CD4-positive, alpha-beta T cell treated with Interleukin-4 for 4 hours (primary cell): ENCODE measurements at regions not wholly inside any gene's neighbourhood (a gene's known extent, or its start where the extent isn't known, plus 50 kb on each side); places are given as distances from the start of the nearest gene placed in this dataset.
"Not testable (repeated sequence)": the region's sequence is repeated elsewhere in the genome, so short reads cannot be mapped to it uniquely, and the experiment has no call there.

Source experiments
- DNase-seq: peaks from one replicate; pipeline ENCODE4 v3.0.0-alpha.2; 2020

DNA sequence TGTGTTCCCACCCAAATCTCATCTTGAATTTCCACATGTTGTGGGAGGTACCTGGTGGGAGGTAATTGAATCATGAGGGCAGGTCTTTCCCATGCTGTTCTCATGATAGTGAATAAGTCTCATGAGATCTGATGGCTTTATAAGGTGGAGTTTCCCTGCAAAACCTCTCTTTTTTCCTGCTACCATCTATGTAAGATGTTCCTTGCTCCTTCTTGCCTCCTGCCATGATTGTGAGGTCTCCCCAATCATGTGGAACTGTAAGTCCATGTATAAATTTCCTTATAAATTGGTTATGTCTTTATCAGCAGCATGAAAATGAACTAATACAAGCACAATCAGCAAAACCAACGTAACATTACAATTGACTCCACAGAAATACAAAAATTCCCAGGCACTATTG is 814.8 kb upstream of the CITED2 start:
- not testable (repeated sequence) for DNase-seq

DNA sequence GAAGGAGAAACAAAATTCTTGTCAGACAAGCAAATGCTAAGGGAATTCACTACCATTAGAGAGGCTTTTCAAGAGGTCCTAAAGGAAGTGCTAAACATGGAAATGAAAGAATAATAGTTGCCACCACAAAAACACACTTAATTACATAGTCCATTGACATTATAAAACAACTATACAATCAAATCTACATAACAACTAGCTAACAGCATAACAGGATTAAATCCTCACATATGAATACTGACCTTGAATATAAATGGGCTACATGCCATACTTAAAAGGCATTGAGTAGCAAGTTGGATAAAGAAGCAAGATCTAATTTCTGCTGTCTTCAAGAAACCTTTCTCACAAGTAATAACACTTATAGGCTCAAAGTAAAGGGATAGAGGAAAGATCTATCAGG is 811.5 kb upstream of the CITED2 start:
- no peak for DNase-seq

DNA sequence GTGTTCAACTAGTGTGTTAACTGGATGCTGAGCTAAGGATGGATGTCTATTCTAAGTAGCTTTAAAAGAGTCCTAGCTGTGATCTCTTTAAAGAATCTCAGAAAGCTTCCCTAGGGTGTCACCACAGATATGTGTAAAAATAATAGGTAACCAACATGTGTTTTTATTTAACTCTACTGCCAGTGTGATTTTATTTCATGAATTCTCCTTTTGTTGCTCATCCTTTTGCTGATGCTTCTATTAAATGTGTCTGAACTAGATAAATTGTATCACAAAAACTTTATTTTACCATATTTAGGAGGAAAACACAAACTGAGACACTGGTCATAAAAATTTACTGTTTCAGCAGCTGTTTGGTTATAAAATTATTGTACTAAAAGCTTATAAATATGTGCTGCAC is 809.4 kb upstream of the CITED2 start:
- DNase-seq: no peak

DNA sequence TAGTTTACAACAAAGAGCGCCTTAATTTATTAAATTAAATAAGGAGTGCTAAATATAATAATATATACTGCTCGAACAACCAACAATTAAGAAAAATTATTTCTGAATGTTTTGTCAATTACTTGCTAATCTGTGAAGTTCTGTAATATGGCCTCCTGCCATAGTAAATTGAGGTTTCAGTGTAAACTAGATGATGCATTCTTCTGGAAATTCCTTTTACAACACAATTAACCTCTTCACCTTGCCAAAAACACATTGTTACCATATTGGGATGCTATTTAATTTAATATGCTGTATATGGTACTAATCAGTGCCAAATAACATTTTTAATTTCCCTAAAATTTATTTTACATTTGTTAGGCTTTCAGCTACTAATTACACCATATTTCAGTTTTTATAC is 808.4 kb upstream of the CITED2 start:
- no peak for DNase-seq

DNA sequence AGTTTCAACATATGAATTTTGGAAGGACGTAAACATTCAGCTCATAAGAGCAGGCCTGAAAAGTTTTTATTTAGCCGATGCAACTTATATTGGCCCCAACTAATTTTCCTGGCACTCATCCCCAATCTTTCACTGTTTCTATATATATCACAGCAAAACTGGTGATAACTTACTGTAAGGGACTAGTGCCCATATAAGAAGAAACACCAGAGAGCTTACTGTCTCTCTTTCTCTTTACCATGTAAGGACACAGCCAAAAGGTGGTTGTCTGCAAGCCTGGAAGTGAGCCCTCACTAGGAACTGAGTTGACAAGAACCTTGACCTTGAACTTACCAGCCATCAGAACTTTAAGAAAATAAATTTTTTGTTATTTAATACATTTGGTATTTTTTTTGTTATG is 807.4 kb upstream of the CITED2 start:
- no peak for DNase-seq

DNA sequence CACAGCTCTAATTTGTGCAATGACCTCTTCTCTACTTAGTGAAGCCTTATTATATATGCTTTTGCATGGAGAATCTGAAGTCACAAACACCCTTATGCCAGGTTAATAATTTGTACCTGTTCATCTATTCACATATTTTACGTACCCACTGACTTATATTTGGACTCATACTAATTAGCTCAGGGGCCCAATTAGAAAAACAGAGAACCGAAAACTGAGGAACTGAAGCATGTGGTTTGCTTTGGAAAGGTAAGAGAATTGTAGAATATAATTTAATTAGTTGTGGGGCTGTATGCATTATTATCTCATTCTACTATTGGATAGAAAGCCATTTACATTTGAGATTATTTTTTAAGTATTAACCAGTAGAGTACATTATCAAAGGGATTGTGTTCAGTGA is 805.9 kb upstream of the CITED2 start:
- no peak for DNase-seq

DNA sequence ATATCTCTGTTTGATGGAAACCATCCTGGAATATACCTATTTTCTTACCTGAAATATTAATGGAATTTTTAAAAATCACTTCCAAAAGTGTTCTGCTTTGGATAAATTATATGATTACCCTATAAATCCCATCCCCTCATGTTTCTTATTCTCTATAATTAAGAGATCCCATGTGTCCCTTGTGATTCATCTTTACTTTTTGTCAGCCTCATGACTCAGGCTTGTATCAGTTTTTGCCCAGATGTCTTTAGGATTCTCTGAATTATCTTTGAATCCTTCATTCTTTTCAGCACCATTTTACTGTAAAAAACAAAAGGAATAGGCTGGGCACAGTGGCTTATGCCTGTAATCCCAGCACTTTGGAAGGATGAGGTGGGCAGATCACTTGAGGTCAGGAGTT is 804.5 kb upstream of the CITED2 start:
- no peak for DNase-seq

DNA sequence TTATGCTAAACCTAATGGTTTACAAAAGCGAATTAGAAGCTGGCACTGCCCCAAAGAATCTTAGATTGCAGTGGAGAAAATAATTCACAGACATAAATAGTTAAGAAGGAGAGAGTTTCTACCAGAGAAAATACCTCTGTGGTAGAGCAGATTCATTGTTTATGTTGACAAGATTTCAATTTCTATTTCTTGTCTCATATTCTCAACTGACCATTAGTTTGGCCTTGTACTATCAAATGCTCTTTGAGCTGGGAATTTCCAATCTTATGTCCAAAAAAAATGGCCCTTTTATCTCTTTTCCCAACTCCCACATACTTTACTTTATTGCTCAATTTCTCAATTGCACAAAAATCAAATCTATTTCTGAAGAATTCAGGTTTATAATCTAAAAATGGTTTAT is 804.1 kb upstream of the CITED2 start:
- no peak for DNase-seq

DNA sequence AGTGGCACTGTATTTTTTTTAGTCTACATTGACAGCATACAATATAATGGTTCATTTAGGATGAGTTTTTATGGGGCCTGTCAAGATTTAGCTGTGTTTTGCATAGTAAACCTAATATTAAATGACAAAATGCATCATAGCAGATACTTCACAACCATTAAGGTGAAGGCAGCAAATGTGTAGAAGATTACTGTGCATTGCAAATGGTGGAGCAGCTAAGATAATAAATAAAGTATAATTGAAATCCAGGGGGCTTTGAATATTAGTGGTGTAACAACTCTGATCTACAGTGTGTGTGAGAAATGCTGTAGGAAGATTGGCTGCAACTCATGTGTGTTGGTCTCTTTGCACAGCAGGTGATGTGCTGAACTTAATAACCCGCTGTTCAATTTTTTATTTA is 801.9 kb upstream of the CITED2 start:
- DNase-seq: no peak

DNA sequence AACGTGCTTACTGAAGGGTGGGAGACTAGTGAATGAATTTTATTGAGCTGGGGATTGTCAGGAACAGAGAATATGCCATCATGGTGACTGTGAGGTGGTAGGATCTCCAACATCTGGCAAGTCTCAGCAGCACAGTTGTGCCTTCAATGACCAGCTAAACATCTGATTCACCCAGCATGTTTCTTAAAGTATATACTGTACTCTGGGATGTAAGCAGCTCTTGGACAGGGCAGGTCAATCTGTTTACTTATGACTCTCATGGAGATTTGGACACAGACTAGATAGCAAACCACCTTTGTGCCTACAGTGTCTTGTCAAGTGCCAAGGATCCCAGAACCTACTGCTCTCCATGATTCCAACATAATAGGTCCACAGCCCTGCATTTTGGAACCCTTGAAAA is 801.0 kb upstream of the CITED2 start:
- no peak for DNase-seq

DNA sequence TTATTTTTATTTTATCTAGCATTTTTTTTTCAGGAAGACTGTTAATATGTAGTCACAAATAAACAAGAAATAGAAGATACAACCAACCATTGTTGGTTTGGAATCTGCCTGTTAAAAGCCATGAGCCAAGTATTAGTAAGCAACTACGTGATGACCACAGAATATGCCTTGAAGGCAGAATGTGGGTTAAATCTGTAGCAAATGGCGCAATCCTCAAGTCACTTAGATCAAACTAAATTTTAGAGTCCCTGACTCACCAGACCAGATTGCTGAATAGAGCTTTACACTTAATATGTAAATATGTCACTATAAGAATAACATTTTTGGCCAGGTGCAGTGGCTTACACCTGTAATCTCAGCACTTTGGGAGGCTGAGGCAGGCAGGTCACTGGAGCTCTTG is 800.1 kb upstream of the CITED2 start:
- DNase-seq: no peak

DNA sequence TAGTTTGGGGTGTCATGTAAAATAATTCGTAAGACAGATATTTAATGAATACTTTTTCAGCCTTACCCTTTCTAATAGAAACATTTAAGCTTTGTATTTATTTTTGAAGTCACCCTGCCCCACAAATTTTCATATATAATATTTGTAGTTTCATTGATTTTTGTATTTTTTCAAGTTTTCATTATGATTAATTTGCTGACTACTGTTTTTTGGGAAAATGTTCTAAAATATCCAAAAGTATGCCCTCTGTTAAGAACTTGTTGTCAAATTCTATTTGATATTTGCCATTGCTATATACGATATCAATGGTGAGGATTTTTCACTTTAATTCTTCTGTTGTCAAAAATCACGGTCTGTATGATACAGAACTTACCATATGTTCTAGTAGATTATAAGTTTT is 793.9 kb upstream of the CITED2 start:
- no peak for DNase-seq

DNA sequence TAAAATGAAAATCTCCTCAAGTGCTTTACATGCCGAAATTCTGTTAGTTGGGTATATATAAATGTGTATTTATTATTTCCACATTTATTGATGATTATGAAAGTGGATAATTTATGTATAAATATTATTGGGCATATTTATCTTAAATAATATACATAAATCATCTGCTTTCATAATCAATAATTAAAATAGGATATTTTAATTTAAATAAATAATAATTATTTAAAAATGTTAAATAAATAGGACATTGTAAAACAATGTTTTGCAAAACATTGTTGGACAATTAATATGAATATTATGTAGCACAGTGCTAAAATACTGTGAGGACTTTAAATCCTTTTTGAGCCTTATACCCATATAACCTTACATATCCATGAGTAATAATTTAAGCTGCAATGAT is 786.5 kb upstream of the CITED2 start:
- no peak for DNase-seq

DNA sequence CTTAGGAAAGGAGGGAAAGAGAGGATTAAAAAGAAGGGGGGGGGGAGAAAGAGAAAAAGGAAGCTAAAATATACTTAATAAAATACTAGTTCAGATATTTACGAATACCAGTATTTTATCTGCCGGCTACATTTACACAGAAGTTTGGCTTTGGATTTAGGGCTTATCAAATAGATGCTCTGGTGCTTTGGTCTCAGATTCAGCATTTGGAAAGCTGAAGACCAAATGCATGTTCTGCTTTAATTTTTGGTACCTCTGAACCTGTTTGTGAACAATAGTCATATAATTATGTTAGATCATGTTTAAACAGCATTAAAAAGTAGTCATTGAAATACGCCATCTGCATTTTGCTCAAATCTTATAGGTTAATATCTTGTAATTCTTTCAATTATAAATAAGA is 786.0 kb upstream of the CITED2 start:
- DNase-seq: no peak

DNA sequence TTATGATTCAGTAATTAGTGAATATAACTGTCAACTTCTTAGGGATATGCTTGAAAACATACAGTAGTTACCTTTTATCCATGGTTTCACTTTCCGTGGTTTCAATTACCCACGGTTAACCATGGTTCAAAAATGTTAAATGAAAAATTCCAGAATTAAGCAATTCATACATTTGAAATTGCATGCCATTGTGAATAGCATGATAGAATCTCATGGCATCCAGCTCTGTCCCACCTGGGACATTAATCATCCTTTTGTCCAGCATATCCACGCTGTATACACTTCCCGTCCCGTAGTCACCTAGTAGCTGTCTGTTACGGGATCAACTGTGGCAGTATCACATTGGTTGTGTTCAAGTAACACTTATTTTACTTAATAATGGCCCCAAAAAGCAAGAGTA is 781.7 kb upstream of the CITED2 start:
- DNase-seq: no peak

DNA sequence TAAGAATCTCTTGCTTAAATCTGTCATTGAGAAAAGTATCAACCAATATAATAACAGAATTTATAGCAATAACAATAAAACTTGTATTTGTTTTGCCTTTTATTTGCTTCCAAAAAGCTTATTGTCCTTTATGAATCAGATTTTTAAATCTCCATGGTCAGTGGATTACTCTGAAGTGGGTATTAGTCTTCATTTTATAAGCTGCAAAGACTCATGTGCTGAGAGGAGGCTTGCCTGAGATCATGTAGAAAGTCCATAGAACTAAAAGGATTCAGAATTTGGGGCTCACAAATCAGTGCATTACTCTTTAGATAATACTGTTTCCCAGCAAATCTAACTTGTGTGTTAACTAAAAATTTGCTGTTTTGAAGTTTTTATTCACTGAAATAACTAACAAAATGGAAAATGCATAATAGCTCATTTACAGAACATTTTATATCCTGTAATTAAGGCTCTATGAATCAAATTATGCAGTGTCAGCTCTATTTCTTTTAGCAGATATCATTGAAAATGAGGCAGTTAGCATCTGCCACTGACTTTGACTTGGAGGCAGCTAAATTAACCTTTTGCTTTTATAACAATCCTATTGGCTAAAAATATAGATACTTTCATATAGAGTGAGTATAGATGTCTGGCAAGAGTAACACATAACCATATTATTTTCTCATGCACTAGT is 781.1 kb upstream of the CITED2 start:
- DNase-seq: no peak

DNA sequence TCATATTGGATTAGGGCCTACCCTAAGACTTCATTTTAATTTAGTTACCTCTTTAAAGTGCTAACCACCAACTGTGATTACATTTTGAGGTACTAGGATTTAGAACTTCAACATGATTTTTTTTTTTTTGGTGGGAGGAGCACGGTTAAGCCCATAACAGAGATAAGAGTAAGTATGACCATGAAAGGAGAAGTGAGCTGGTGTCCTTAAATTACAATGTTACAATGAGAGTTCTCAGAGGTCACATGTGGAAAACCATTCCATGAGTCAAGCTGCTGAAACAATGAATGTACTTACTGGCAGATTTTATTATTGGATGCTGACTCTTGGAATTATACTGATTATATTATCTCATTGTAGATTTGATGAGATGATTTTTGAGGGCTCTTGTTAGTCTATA is 779.3 kb upstream of the CITED2 start:
- no peak for DNase-seq

DNA sequence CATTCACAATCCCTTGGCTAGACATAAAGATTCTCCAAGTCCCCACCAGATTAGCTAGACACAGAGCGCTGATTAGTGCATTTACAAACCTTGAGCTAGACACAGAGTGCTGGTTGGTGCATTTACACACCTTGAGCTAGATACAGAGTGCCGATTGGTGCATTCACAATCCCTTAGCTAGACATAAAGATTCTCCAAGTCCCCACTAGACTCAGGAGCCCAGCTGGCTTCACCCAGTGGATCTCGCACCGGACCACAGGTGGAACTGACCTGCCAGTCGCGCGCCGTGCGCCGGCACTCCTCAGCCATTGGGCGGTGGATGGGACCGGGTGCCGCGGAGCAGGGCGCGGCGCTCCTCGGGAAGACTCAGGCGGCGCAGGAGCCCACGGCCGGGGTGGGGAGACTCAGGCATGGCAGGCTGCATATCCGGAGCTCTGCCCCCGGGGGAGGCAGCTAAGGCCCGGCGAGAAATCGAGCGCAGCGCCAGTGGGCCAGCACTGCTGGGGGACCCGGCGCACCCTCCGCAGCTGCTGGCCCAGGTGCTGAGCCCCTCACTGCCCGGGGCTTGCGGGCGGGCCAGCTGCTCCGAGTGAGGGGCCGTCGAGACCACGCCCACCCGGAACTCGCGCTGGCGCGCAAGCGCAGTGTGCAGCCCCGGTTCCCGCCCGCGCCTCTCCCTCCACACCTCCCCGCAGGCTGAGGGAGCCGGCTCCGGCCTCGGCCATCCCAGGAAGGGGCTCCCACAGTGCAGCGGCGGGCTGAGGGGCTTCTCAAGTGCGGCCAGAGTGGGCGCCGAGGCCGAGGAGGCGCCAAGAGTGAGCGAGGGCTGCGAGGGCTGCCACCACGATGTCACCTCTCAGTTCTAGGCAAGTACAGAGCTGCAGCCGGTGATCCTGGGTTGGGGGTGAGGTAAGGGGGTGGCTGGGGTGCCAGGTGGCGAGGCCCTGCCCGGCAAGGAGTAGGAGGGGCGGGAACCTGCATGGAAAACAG is 773.7 kb upstream of the CITED2 start:
- DNase-seq: not testable (repeated sequence)

DNA sequence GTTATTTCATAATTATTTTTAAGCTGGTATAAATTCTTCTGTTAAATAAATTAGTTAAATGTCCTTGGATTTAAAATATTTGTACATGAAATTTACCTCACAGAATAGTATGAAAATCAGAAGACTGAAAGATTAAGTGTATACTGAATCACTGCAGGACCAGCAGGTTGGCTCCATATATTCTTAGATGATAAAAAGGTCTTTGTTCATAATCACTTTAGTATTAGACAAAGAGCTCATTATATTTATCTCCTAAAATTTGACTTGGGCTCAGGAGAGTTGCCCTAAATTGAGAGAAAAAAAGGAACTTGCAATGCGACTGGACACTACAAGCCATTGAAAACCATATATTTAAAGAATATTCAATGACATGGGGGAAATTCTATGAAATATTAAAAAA is 766.4 kb upstream of the CITED2 start:
- no peak for DNase-seq

DNA sequence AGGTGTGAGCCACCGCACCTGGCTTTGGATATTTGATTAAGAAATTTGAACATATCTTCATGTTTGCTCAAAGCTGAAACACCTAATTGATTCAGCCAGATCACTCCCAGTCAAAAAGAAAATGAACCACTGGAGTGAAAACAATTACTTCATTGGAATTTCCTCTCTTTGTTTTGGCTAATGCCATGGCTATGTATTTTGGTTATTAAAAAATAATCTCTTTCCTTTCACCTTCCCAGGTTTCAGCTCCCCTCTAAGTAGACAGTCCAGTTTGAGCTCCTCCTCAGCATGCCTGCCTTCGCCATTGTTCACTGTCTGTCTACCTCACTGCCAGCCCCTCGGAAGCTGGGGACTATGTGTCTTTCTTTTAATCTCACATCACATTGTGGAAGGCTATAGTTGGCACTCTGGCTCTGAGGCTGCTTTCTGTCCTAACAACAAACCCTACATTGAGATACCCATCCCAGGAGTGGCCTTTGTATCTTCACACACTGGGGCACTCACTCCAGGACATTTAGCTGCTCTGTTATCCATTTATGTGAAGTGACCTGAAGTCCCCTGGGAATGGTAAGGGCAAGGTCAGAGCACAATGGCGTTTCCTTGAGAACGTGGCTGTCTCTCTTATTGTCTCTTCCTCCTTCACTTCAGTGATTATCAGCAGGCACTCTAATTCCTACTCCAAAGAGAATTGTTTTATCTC is 764.0 kb upstream of the CITED2 start:
- DNase-seq: no peak

DNA sequence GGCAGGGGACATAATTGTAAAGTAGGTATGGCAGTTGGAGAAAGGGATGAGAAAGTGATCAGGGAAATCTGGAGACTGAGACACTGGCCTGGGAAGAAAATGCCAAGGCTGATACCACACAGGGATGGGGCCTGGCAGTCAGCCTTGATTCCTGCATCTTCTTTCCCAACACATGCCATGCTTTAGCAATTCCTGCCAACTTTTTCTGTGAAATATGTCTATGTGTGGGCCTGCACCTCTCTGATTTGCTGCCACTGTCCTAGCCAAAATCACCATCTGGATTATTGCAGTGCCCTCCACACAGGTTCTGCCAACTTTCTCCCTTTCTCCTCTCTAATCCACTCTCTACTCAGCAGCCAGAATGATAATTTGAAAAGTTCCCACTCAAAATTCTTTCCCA is 759.8 kb upstream of the CITED2 start:
- DNase-seq: no peak

DNA sequence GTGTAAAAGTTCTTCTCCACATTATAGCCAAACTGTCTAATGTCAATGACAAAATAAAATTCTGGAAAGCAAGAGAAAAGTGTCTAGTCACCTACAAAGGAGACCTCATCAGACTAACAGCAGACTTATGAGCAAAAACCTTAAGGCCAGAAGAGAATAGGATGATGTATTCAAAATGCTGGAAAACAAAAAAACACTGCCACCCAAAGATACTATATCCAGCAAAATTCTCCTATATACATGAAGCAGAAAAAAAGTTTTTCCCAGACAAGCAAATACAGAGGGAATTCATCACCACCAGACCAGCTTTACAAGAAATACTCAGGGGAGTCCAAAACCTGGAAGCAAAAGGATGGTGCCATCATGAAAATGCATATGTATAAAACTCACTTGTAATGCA is 755.6 kb upstream of the CITED2 start:
- DNase-seq: no peak

DNA sequence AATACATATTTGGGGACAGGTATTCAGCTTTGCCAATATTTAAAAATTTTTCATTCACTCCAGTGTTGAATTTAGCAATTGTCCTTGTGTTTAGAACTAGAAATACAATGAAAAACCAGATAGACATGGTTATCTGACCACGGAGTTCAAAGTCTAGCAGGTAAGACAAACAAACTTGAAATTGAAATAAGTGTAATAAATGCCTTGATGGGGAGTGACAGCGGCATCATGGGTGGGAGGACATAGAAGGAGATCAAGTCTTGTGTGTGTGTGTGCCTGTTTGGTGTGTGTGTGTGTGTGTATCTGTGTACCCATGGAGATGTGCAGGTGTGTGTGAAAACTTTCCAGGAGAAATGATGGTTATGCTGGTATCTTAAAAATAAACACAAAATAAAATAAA is 750.0 kb upstream of the CITED2 start:
- no peak for DNase-seq

DNA sequence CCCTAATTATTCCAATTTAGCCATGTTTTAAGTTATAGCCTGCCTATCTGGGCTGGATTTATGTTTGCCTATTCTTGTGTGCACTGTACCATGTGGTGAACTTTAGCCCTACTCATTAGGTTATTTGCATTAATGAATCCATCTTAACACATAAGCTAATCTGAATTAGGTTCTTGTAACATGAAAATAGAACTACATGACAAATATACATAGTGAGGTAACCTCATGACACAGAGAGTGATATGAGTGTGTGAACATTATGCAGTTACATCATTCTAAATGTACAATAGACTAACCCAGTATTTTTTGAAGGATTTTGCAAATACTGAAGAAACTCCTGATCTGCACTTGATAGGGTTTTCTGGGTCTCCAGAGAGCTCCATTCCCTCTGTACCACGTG is 733.7 kb upstream of the CITED2 start:
- no peak for DNase-seq
